Psoas muscle (tissue), 7 donors: ENCODE measurements at regions not wholly inside any gene's neighbourhood (a gene's known extent, or its start where the extent isn't known, plus 50 kb on each side); places are given as distances from the start of the nearest gene placed in this dataset.

Source experiments
- ATAC-seq, 4 donors: fragments of 200-7000 bp; cut with Tn5 transposase; one replicate each; pipeline ENCODE4 v1.9.1; 2020; ENCODE audit warnings: moderate library complexity in 3 of 4, mild to moderate bottlenecking in 2 of 4
- DNase-seq, 2 donors: peaks; one replicate each; pipeline ENCODE4 v3.0.0-alpha.2; 2020
- H3K27ac ChIP-seq: fragments of 200-600 bp; one replicate; pipeline ENCODE4 v1.8.0; 2022
- H3K27me3 ChIP-seq, 3 donors: fragments of 200-600 bp in 1 of 3; one replicate each; pipeline versions ENCODE4 v1.6.1 to v1.8.0; 2013 to 2022; ENCODE audit warnings: low read length in 2 of 3, mild to moderate bottlenecking in 2 of 3, moderate library complexity in 1 of 3; ENCODE audit not compliant: insufficient read depth in 3 of 3
- H3K36me3 ChIP-seq, 2 donors: fragments of 200-600 bp in 1 of 2; one replicate each; pipeline versions ENCODE4 v1.6.1 to v1.8.0; 2013 to 2022; ENCODE audit warnings: low read depth in 1 of 2, mild to moderate bottlenecking in 1 of 2, moderate library complexity in 1 of 2; ENCODE audit not compliant: insufficient read depth in 1 of 2
- H3K4me1 ChIP-seq: fragments of 200-600 bp; one replicate; pipeline ENCODE4 v1.8.0; 2022
- H3K4me3 ChIP-seq: fragments of 200-600 bp; one replicate; pipeline ENCODE4 v1.8.0; 2022; ENCODE audit warnings: mild to moderate bottlenecking
- H3K9me3 ChIP-seq: fragments of 200-600 bp; one replicate; pipeline ENCODE4 v1.8.0; 2022
- WGBS, 3 donors: extraction: QIAGEN DNeasy Blood & Tissue Kit; methylation state at CpG; one replicate each; pipeline versions ENCODE4 v1.1.6 to v1.1.7; 2013; 5-methylcytosine and 5-hydroxymethylcytosine counted together
- intact Hi-C, 2 donors: fragments of 100-400 bp; cut with DNase I; formaldehyde crosslinking; loops; one replicate each; pipeline versions ENCODE4 v1.11.0 to v1.14.2; 2022
- TF ChIP-seq, protein P1 (sequence below): fragments of 200-600 bp; IDR thresholded peaks from one replicate; pipeline ENCODE4 v1.8.0; 2022; ENCODE audit warnings: antibody characterized with exemption
- donor health status: healthy with polysubstance abuse.
- donor health status: DM: no; HTN: no; CAD: no; lungs with moderate emphysema.
- donor health status: Bipolar disorder and iron deficiency.
- donor health status: healthy.
- donor health status: DM: yes; HTN: yes; CAD: no.
- donor health status: DM: no; HTN: no; CAD: no.
- donor health status: DM: yes; HTN: yes; CAD: no.

GRCh38 chr9:16221822-16222547, 648.5 kb downstream of the BNC2 start:
- H3K36me3 ChIP-seq: no peaks in the 10 kb centered on the region
- H3K27ac ChIP-seq: no peak overlapping the region
- intact Hi-C loops: no loop called here
- H3K4me3 ChIP-seq: no peak overlapping the region
- TF ChIP-seq, protein P1, sequence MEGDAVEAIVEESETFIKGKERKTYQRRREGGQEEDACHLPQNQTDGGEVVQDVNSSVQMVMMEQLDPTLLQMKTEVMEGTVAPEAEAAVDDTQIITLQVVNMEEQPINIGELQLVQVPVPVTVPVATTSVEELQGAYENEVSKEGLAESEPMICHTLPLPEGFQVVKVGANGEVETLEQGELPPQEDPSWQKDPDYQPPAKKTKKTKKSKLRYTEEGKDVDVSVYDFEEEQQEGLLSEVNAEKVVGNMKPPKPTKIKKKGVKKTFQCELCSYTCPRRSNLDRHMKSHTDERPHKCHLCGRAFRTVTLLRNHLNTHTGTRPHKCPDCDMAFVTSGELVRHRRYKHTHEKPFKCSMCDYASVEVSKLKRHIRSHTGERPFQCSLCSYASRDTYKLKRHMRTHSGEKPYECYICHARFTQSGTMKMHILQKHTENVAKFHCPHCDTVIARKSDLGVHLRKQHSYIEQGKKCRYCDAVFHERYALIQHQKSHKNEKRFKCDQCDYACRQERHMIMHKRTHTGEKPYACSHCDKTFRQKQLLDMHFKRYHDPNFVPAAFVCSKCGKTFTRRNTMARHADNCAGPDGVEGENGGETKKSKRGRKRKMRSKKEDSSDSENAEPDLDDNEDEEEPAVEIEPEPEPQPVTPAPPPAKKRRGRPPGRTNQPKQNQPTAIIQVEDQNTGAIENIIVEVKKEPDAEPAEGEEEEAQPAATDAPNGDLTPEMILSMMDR: no peak
- H3K4me1 ChIP-seq: no peaks in the 10 kb centered on the region
- no peak for DNase-seq
- 51 to 60% (median 53%) methylated on average over 3 of the region's 3 CpGs for WGBS, 3 donors
- H3K27me3 ChIP-seq: no peaks in the 10 kb centered on the region
- H3K9me3 ChIP-seq: no peaks in the 10 kb centered on the region
- ATAC-seq: peak in 1 of 4 donors; percentile 29

- TF ChIP-seq, protein P1: no peak
- Histone ChIP-seq H3K27me3 (no peaks in the 10 kb centered on the region), H3K36me3 (no peaks in the 10 kb centered on the region), H3K4me1 (no peaks in the 10 kb centered on the region), H3K27ac (no peak overlapping the region), H3K4me3 (no peak overlapping the region), H3K9me3 (no peaks in the 10 kb centered on the region)
- DNase-seq (no peak), ATAC-seq (no peak)
- intact Hi-C loops: no loop called here
- 93 to 97% (median 96%) methylated on average over 17 of the region's 17 CpGs for WGBS, 3 donors
Observed at GRCh38 chr9:16223074-16223871, 647.2 kb downstream of the BNC2 start.

DNA sequence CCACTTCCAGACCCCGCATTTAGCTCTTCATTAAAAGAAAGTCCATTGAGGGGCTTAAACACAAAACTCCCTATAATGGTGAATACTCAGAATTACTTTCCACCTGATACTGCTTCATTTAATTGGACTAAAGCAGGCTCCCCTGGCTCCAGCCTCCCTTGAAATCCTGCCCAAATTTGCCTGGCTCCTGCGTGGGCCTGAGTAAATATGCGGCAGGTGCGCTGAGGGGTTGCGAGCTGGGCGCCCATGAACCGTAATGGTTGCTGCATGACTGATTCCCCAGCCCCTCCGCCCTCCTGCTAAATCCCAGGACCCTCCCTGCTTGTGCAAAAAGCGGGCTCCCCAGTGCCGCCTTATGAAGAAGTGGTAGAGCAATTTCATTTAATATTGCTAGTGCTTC, 639.7 kb downstream of the BNC2 start:
- TF ChIP-seq, protein P1: no peak
- no peaks in the 10 kb centered on the region for H3K4me1 ChIP-seq
- H3K36me3 ChIP-seq: no peaks in the 10 kb centered on the region
- no peak overlapping the region for H3K4me3 ChIP-seq
- DNase-seq (no peak), ATAC-seq (no peak)
- 84 to 93% (median 85%) methylated on average over 10 of the region's 10 CpGs for WGBS, 3 donors
- intact Hi-C loops: no loop called here
- no peaks in the 10 kb centered on the region for H3K9me3 ChIP-seq
- H3K27ac ChIP-seq: no peak overlapping the region
- no peaks in the 10 kb centered on the region for H3K27me3 ChIP-seq

DNA sequence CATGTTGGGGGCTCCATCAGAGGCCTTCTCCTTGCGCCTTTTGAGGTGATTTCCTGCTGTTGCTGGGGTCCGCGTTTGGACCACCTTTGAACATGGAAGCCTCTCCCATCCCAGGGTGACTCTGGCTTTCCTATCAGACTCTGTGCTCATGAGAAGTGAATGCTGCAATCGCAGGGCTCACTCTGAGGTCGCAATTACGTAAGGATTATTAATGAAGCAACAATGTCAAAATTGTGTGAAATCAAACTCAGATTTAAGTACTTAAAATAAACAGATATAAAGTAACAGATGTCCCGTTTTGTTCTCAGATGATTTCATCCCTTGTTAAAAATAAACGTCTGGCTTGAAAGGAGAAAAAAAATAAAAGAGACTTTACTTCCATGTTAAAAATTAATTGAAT, 634.2 kb downstream of the BNC2 start:
- intact Hi-C loops: no loop called here
- WGBS, 3 donors: 45 to 66% (median 50%) methylated on average over 8 of the region's 8 CpGs
- H3K4me3 ChIP-seq: no peak overlapping the region
- peak in 3 of 4 donors; percentile 40 to 64 (median 44) for ATAC-seq
- TF ChIP-seq, protein P1: no peak
- no peaks in the 10 kb centered on the region for H3K27me3 ChIP-seq
- H3K4me1 ChIP-seq: no peaks in the 10 kb centered on the region
- H3K36me3 ChIP-seq: no peaks in the 10 kb centered on the region
- H3K27ac ChIP-seq: no peak overlapping the region
- no peaks in the 10 kb centered on the region for H3K9me3 ChIP-seq
- no peak for DNase-seq
